HUES64 (cell line): ENCODE measurements at regions not wholly inside any gene's neighbourhood (a gene's known extent, or its start where the extent isn't known, plus 50 kb on each side); places are given as distances from the start of the nearest gene placed in this dataset.

Experiments used
- H3K27ac ChIP-seq: 2 replicates; pipeline ENCODE4 v1.7.0; 2013; ENCODE audit warnings: low read depth, low read length, inconsistent platforms
- H3K27me3 ChIP-seq: 2 replicates; pipeline ENCODE4 v1.6.1; 2013; ENCODE audit warnings: mild to moderate bottlenecking, low read length; ENCODE audit not compliant: insufficient read depth
- H3K36me3 ChIP-seq: 2 replicates; pipeline ENCODE4 v1.6.1; 2013; ENCODE audit warnings: mild to moderate bottlenecking, low read length; ENCODE audit not compliant: insufficient read depth
- H3K4me1 ChIP-seq: 2 replicates; pipeline ENCODE4 v1.6.1; 2013; ENCODE audit warnings: mild to moderate bottlenecking, low read length, moderate library complexity; ENCODE audit not compliant: insufficient read depth
- H3K4me3 ChIP-seq: 2 replicates; pipeline ENCODE4 v1.5.1; 2013; ENCODE audit warnings: mild to moderate bottlenecking, low read length, moderate library complexity
- H3K9ac ChIP-seq: 2 replicates; pipeline ENCODE4 v1.6.1; 2013; ENCODE audit warnings: mild to moderate bottlenecking, low read depth, low read length
- H3K9me3 ChIP-seq: 2 replicates; pipeline ENCODE4 v1.6.1; 2013; ENCODE audit warnings: low read depth, low read length; ENCODE audit not compliant: insufficient read depth
- WGBS: fragments of 150-250, 120-280 bp; methylation state at CpG from one replicate; pipeline ENCODE4 v1.1.7; 2013; ENCODE audit warnings: missing lambda C conversion rate; 5-methylcytosine and 5-hydroxymethylcytosine counted together

- Histone ChIP-seq H3K4me1 (peaks cover 29% of the 10 kb centered on the region), H3K27me3 (no peaks in the 10 kb centered on the region; the same call in 1 of the 2 replicates), H3K9me3 (no peaks in the 10 kb centered on the region), H3K36me3 (no peaks in the 10 kb centered on the region), H3K27ac (no peak overlapping the region), H3K9ac (no peak overlapping the region), H3K4me3 (no peak overlapping the region)
- WGBS: 85% methylated on average over 1 of the region's 1 CpG
Observed at GRCh38 chr13:52949044-52949443, 79.6 kb upstream of the OLFM4 start.

GRCh38 chr13:52947921-52948373, 80.7 kb upstream of the OLFM4 start:
- H3K36me3 ChIP-seq: no peaks in the 10 kb centered on the region
- no peaks in the 10 kb centered on the region for H3K9me3 ChIP-seq
- 49% methylated on average over 4 of the region's 4 CpGs for WGBS
- H3K4me1 ChIP-seq: peaks cover 29% of the 10 kb centered on the region
- H3K27ac ChIP-seq: peak overlapping the region; percentile 4; the same call in 1 of the 2 replicates
- H3K27me3 ChIP-seq: no peaks in the 10 kb centered on the region; the same call in 1 of the 2 replicates
- no peak overlapping the region for H3K9ac ChIP-seq
- H3K4me3 ChIP-seq: no peak overlapping the region

- WGBS: 85% methylated on average over 3 of the region's 3 CpGs
Observed at GRCh38 chr13:52945348-52945747, 83.3 kb upstream of the OLFM4 start.

GRCh38 chr13:52944697-52945096, 83.9 kb upstream of the OLFM4 start:
- Histone ChIP-seq H3K4me3 (no peak overlapping the region), H3K36me3 (no peaks in the 10 kb centered on the region), H3K9ac (no peak overlapping the region), H3K27me3 (no peaks in the 10 kb centered on the region; the same call in 1 of the 2 replicates), H3K4me1 (peaks cover 17% of the 10 kb centered on the region), H3K27ac (no peak overlapping the region), H3K9me3 (no peaks in the 10 kb centered on the region)

More at GRCh38 chr13:52945348-52945747, 83.3 kb upstream of the OLFM4 start:
- H3K9me3 ChIP-seq: no peaks in the 10 kb centered on the region
- H3K4me3 ChIP-seq: no peak overlapping the region
- no peak overlapping the region for H3K9ac ChIP-seq
- H3K4me1 ChIP-seq: peaks cover 17% of the 10 kb centered on the region
- H3K36me3 ChIP-seq: no peaks in the 10 kb centered on the region
- H3K27ac ChIP-seq: no peak overlapping the region
- H3K27me3 ChIP-seq: no peaks in the 10 kb centered on the region; the same call in 1 of the 2 replicates

GRCh38 chr13:52938065-52938464, 89.6 kb upstream of the PCDH8 start:
- Histone ChIP-seq H3K9me3 (no peaks in the 10 kb centered on the region), H3K27ac (no peak overlapping the region), H3K27me3 (no peaks in the 10 kb centered on the region), H3K9ac (no peak overlapping the region), H3K36me3 (no peaks in the 10 kb centered on the region), H3K4me3 (no peak overlapping the region), H3K4me1 (peaks cover 17% of the 10 kb centered on the region)
- 86% methylated on average over 3 of the region's 3 CpGs for WGBS

GRCh38 chr13:52936806-52937205, 88.4 kb upstream of the PCDH8 start:
- H3K27me3 ChIP-seq: no peaks in the 10 kb centered on the region
- H3K36me3 ChIP-seq: no peaks in the 10 kb centered on the region
- 91% methylated on average over 2 of the region's 2 CpGs for WGBS
- H3K9ac ChIP-seq: no peak overlapping the region
- H3K27ac ChIP-seq: no peak overlapping the region
- no peaks in the 10 kb centered on the region for H3K9me3 ChIP-seq
- H3K4me1 ChIP-seq: peaks cover 19% of the 10 kb centered on the region
- no peak overlapping the region for H3K4me3 ChIP-seq

- H3K4me3 ChIP-seq: no peak overlapping the region
Observed at GRCh38 chr13:52934258-52934657, 85.8 kb upstream of the PCDH8 start.

GRCh38 chr13:52933547-52934210, 85.2 kb upstream of the PCDH8 start:
- peaks cover 30% of the 10 kb centered on the region for H3K4me1 ChIP-seq
- 88% methylated on average over 25 of the region's 25 CpGs for WGBS
- no peak overlapping the region for H3K9ac ChIP-seq
- no peaks in the 10 kb centered on the region for H3K27me3 ChIP-seq
- no peaks in the 10 kb centered on the region for H3K9me3 ChIP-seq
- H3K36me3 ChIP-seq: no peaks in the 10 kb centered on the region
- H3K27ac ChIP-seq: no peak overlapping the region
- no peak overlapping the region for H3K4me3 ChIP-seq

More at GRCh38 chr13:52934258-52934657, 85.8 kb upstream of the PCDH8 start:
- WGBS: 86% methylated on average over 7 of the region's 7 CpGs
- H3K27ac ChIP-seq: no peak overlapping the region
- peaks cover 30% of the 10 kb centered on the region for H3K4me1 ChIP-seq
- no peak overlapping the region for H3K9ac ChIP-seq
- no peaks in the 10 kb centered on the region for H3K36me3 ChIP-seq
- no peaks in the 10 kb centered on the region for H3K9me3 ChIP-seq
- H3K27me3 ChIP-seq: no peaks in the 10 kb centered on the region

GRCh38 chr13:52933099-52933498, 84.7 kb upstream of the PCDH8 start:
- Histone ChIP-seq H3K4me1 (peaks cover 30% of the 10 kb centered on the region), H3K36me3 (no peaks in the 10 kb centered on the region), H3K27ac (no peak overlapping the region), H3K9me3 (no peaks in the 10 kb centered on the region), H3K27me3 (no peaks in the 10 kb centered on the region), H3K4me3 (no peak overlapping the region), H3K9ac (no peak overlapping the region)
- WGBS: 89% methylated on average over 7 of the region's 7 CpGs

GRCh38 chr13:52932649-52933048, 84.2 kb upstream of the PCDH8 start:
- WGBS: 92% methylated on average over 6 of the region's 6 CpGs
- H3K9me3 ChIP-seq: no peaks in the 10 kb centered on the region
- H3K4me3 ChIP-seq: no peak overlapping the region
- H3K9ac ChIP-seq: no peak overlapping the region
- H3K36me3 ChIP-seq: no peaks in the 10 kb centered on the region
- H3K27ac ChIP-seq: no peak overlapping the region
- H3K4me1 ChIP-seq: peaks cover 30% of the 10 kb centered on the region
- H3K27me3 ChIP-seq: no peaks in the 10 kb centered on the region

- Histone ChIP-seq H3K27me3 (no peaks in the 10 kb centered on the region), H3K9me3 (no peaks in the 10 kb centered on the region), H3K36me3 (no peaks in the 10 kb centered on the region), H3K4me1 (peaks cover 29% of the 10 kb centered on the region), H3K4me3 (no peak overlapping the region), H3K9ac (no peak overlapping the region), H3K27ac (no peak overlapping the region)
- WGBS: 81% methylated on average over 4 of the region's 4 CpGs
Observed at GRCh38 chr13:52931539-52932431, 83.3 kb upstream of the PCDH8 start.
